AG09319 (cell line): ENCODE measurements at regions not wholly inside any gene's neighbourhood (a gene's known extent, or its start where the extent isn't known, plus 50 kb on each side); places are given as distances from the start of the nearest gene placed in this dataset.

Experiments used
- DNase-seq: peaks from one replicate; pipeline ENCODE4 v3.0.0-alpha.2; 2010; ENCODE audit warnings: low read depth; ENCODE audit errors: extremely low read depth
- TF ChIP-seq, protein P1 (sequence below): IDR thresholded peaks from 2 replicates; pipeline ENCODE4 v1.5.1; 2011; ENCODE audit warnings: low read depth, mild to moderate bottlenecking, inconsistent platforms, low read length, moderate library complexity

GRCh38 chr12:125292700-125293099, 227.5 kb downstream of the AACS start:
- no peak for DNase-seq
- TF ChIP-seq, protein P1, sequence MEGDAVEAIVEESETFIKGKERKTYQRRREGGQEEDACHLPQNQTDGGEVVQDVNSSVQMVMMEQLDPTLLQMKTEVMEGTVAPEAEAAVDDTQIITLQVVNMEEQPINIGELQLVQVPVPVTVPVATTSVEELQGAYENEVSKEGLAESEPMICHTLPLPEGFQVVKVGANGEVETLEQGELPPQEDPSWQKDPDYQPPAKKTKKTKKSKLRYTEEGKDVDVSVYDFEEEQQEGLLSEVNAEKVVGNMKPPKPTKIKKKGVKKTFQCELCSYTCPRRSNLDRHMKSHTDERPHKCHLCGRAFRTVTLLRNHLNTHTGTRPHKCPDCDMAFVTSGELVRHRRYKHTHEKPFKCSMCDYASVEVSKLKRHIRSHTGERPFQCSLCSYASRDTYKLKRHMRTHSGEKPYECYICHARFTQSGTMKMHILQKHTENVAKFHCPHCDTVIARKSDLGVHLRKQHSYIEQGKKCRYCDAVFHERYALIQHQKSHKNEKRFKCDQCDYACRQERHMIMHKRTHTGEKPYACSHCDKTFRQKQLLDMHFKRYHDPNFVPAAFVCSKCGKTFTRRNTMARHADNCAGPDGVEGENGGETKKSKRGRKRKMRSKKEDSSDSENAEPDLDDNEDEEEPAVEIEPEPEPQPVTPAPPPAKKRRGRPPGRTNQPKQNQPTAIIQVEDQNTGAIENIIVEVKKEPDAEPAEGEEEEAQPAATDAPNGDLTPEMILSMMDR, result no peak

DNA sequence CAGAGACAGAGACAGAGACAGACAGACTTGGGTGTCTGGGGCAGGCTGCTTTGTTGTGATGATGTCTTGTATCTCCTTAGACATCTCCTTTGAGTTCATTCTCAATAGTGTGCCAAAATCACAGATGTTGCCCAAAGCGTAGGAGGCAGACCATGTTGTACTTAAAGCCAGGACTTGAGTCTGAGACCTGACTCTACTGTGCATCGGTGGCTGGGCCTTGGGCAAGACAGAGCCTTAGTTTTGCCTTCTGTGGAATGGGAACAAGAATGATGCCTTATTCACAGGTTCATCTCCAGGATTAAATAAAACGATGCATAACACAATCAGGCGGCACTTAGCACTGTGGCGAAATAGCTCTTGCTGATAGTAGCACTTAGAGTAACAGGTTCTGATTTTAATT, 230.3 kb downstream of the AACS start:
- TF ChIP-seq, protein P1, result no peak
- no peak for DNase-seq

DNA sequence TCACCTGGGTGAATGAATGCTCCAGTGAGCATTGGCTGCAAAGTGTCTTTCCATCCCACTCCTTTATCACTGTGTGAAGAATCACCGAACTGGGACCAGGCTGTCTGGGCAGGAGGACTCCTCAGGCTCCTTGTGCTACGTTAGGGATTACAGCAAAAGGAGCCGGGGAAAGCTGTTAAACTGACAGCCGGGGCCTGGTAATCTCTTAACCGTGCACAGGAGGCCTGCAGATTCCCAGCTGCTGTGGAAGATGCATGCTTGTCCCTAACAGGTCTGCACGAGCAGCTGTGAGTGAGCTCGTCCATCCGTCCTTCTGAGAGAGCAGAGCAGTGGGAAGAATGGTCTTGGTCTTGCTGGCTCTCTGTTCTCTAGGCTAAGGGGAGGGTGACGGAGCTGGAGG, 231.5 kb downstream of the AACS start:
- TF ChIP-seq, protein P1, result no peak
- DNase-seq, result no peak

DNA sequence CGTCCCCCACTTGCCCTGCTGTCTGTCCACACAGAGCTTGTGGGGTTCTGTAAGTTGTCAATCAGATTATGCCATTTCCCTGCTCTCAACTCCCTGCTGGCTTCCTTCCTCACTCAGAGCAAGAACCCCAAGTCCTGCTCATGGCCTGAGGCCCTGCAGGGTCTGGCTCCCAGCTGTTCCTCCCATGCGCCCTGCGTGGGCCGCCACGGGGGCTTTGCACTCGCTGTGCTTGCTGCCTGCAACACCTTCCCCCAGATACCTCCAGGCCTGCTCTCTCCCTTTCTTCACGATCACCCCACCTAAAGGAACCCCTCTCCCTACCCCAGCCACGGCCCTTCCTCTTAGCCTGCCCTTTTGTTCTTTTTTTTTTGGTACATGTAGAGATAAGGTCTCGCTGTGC, 234.6 kb downstream of the AACS start:
- DNase-seq, result no peak
- TF ChIP-seq, protein P1, result no peak

DNA sequence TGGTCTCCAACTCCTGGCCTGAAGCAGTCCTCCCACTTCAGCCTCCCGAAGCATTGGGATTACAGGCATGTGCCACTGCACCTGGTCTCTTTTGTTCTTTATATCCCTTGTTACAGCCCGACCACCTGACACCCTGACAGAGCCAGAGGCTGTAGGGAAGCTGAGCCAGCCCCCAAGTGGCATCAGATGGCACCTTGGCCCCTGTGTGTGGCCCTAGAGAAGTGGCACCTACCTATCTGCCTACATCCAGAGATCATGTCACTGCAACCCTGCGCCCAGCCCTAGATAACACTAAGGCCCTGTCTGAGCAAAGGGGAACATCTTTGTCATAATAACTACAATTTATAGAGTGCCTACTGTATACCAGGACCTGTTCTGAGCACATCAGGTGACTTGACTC, 235.0 kb downstream of the AACS start:
- no peak for DNase-seq

GRCh38 chr12:125303337-125303736, 238.1 kb downstream of the AACS start:
- no peak for DNase-seq
- TF ChIP-seq, protein P1, result no peak

More for the DNA sequence above, 235.0 kb downstream of the AACS start:
- TF ChIP-seq, protein P1, result no peak

GRCh38 chr12:125304029-125304428, 238.8 kb downstream of the AACS start:
- no peak for DNase-seq
- TF ChIP-seq, protein P1, result no peak
